ENCODE measurements at regions not wholly inside any gene's neighbourhood (a gene's known extent, or its start where the extent isn't known, plus 50 kb on each side); places are given as distances from the start of the nearest gene placed in this dataset.

- Histone ChIP-seq H3F3A (replicated peaks; ENCODE audit: insufficient read depth) (no peaks in the 10 kb centered on the region), H3K4me2 (no peak overlapping the region), H3K9me2 (no peaks in the 10 kb centered on the region), H3K36me3 (replicated peaks in 1 of 2; ENCODE audit: control insufficient read depth in 1 of 2, insufficient read depth in 2 of 2, low read length in 1 of 2) (no peaks in the 10 kb centered on the region), H3K79me2 (ENCODE audit: insufficient read depth) (no peaks in the 10 kb centered on the region), H2AFZ (ENCODE audit: low read depth) (no peak overlapping the region), H3K27ac (ENCODE audit: low read depth in 2 of 2, low read length in 1 of 2) (no peak overlapping the region), H3K4me3 (ENCODE audit: low read depth in 2 of 2, low read length in 1 of 2) (no peak overlapping the region), H3K4me1 (ENCODE audit: control insufficient read depth in 1 of 2, insufficient read depth in 2 of 2, low read depth in 1 of 2, low read length in 1 of 2) (no peaks in the 10 kb centered on the region), H3K27me3 (ENCODE audit: insufficient read depth) (no peaks in the 10 kb centered on the region), H3K9me3 (0 out of 2 replicates have a peak, but pooled peaks cover 3% of the 10 kb centered on the region), H3K9ac (no peak overlapping the region), H4K20me1 (ENCODE audit: insufficient read depth) (no peaks in the 10 kb centered on the region)
- WGBS (ENCODE audit: low lambda C conversion rate): 41% methylated on average over 15 of the region's 15 CpGs
- ChIA-PET POLR2A (no interaction called here), CTCF (interaction anchor here (1.1 kb wide), 1 partner anchor 148 kb away, joined by 3 read pairs; no protein-coding TSS in a partner anchor)
- no peak for DNase-seq
- no peak for TF ChIP-seq TCF12 (IDR thresholded peaks at IDR 0.05)
- TF ChIP-seq NRF1 (IDR thresholded peaks at IDR 0.05; ENCODE audit: low read depth, low read length): no peak
- no peak for TF ChIP-seq FOXM1 (IDR thresholded peaks at IDR 0.05; ENCODE audit: low read depth)
Measured at GRCh38 chr16:73730481-73731090, 566.0 kb upstream of the PSMD7 start.

GRCh38 chr16:73725156-73725555, 571.5 kb upstream of the PSMD7 start:
- POLR2A ChIA-PET: no interaction called here
- CTCF ChIA-PET: no interaction called here
- H3K79me2 ChIP-seq (ENCODE audit: insufficient read depth): no peaks in the 10 kb centered on the region
- no peaks in the 10 kb centered on the region for H3K4me1 ChIP-seq (ENCODE audit: control insufficient read depth in 1 of 2, insufficient read depth in 2 of 2, low read depth in 1 of 2, low read length in 1 of 2)
- H3K4me2 ChIP-seq: no peak overlapping the region
- no peak overlapping the region for H2AFZ ChIP-seq (ENCODE audit: low read depth)
- H3K9me2 ChIP-seq: no peaks in the 10 kb centered on the region
- H3K9ac ChIP-seq: no peak overlapping the region
- no peaks in the 10 kb centered on the region for H3F3A ChIP-seq (replicated peaks; ENCODE audit: insufficient read depth)
- TF ChIP-seq IRF3 (IDR thresholded peaks at IDR 0.05; ENCODE audit: low read depth, low read length) (no peak), GATA2 (CRISPR knock-in tag; IDR thresholded peaks at IDR 0.05) (no peak), YY1 (IDR thresholded peaks at IDR 0.05; ENCODE audit: low read depth) (no peak), SMC3 (IDR thresholded peaks at IDR 0.05; ENCODE audit: low read depth, low read length) (no peak), RFX5 (IDR thresholded peaks at IDR 0.05; ENCODE audit: low read length) (no peak), ZBTB33 (IDR thresholded peaks at IDR 0.05; ENCODE audit: borderline replicate concordance, low read depth) (no peak), SIN3A (IDR thresholded peaks at IDR 0.05; ENCODE audit: borderline replicate concordance, low read depth, low read length) (no peak), NRF1 (IDR thresholded peaks at IDR 0.05; ENCODE audit: low read depth, low read length) (no peak), RAD21 (IDR thresholded peaks at IDR 0.05; ENCODE audit: low read length) (no peak), ELF1 (IDR thresholded peaks at IDR 0.05) (no peak), USF2 (IDR thresholded peaks at IDR 0.05; ENCODE audit: borderline replicate concordance, low read depth, low read length) (no peak), TEAD4 (IDR thresholded peaks at IDR 0.05; ENCODE audit: borderline replicate concordance, insufficient read depth) (no peak), TCF12 (IDR thresholded peaks at IDR 0.05) (no peak), EZH2phosphoT487 (IDR thresholded peaks at IDR 0.05; ENCODE audit: borderline replicate concordance, low read depth) (no peak), RCOR1 (IDR thresholded peaks at IDR 0.05; ENCODE audit: low read length) (no peak), MXI1 (IDR thresholded peaks at IDR 0.05; ENCODE audit: low read depth, low read length) (no peak), FOXJ3 (CRISPR knock-in tag; IDR thresholded peaks at IDR 0.05) (no peak), GABPA (IDR thresholded peaks at IDR 0.05; ENCODE audit: low read depth) (no peak)
- no peak for DNase-seq
- no peaks in the 10 kb centered on the region for H3K9me3 ChIP-seq
- H3K36me3 ChIP-seq (replicated peaks in 1 of 2; ENCODE audit: control insufficient read depth in 1 of 2, insufficient read depth in 2 of 2, low read length in 1 of 2): no peaks in the 10 kb centered on the region
- 19% methylated on average over 3 of the region's 3 CpGs for WGBS (ENCODE audit: low lambda C conversion rate)
- H3K27ac ChIP-seq (ENCODE audit: low read depth in 2 of 2, low read length in 1 of 2): no peak overlapping the region
- no peaks in the 10 kb centered on the region for H4K20me1 ChIP-seq (ENCODE audit: insufficient read depth)
- no peaks in the 10 kb centered on the region for H3K27me3 ChIP-seq (ENCODE audit: insufficient read depth)
- H3K4me3 ChIP-seq (ENCODE audit: low read depth in 2 of 2, low read length in 1 of 2): no peak overlapping the region

All from SK-N-SH (cell line).